ENCODE measurements at regions not wholly inside any gene's neighbourhood (a gene's known extent, or its start where the extent isn't known, plus 50 kb on each side); places are given as distances from the start of the nearest gene placed in this dataset.
A peak's percentile ranks its signal among the peaks of the same experiment; 100 is the strongest.

DNA sequence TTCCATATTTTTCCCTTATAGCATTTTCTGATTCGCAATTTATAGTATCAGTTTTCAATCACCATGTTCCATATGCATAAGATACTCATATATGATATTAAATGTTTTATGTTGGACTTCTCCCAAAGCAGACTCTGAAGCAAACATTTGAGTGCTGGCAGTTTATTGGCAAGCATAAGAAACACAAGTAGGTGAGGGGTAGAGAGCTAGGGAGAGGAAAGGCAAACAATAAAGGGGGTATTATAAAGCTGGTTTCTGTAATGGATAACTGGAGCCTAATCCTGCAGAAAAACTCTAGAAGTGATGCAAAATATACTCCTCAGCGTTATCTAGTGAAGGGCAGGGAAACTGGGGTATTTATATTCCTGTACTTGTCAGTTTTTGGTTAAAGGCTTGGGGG, 491.5 kb upstream of the TGFBR2 start:
- no peak for DNase-seq (ENCODE audit: low read depth)

DNA sequence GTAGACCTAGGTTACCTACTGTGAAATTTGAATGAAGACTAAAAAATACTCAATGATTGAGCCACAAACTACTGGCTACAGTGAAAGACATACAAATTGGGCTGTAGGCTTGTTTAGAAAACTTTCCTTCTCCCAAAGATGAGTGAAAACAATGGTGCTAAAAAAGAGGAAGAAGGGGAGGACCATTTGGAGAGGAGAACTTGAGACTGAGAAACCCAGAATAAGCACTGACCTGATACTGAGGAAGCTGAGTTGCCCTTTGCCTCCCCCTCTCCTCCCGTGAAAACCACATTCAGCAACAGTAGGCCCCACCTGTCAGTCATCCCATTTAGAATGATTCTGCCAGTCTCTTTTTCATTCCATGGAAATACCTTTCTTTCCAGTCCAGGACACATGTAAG, 484.0 kb upstream of the TGFBR2 start:
- DNase-seq (ENCODE audit: low read depth): no peak

DNA sequence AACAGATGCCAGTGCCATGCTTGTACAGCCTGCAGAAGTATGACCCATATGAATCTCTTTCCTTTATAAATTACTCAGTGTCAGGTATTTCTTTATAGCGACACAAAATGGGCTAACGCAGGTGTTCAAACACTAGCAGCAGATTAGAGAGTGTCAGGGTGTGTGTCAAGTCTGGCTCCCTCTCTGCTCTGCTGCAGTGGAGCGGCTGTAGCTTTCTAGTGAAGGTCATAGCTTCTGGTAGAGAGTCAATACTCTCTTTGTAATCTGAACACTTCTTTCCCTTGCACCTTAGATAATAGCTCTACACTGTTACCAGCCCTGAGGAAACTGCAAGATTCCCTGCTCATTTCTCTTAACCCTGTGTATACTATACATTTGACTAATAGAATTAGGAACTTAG, 483.2 kb upstream of the TGFBR2 start:
- no peak for DNase-seq (ENCODE audit: low read depth)

DNA sequence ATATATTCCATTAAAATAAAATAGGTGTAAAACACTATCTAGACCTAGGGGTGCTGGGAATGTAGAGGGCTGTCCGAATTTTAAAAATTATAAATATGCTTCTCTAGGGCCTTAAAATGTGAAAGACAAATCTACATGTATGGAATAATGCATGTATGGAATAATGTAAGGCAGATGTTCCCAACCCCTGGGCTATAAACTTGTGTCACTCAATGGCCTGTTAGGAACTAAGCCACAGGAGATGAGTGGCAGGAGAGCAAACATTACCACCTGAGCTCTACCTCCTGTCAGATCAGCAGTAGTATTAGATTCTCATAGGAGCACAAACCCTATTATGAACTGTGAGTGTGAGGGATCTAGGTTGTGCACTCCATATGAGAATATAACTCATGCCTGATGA, 482.6 kb upstream of the TGFBR2 start:
- no peak for DNase-seq (ENCODE audit: low read depth)

DNA sequence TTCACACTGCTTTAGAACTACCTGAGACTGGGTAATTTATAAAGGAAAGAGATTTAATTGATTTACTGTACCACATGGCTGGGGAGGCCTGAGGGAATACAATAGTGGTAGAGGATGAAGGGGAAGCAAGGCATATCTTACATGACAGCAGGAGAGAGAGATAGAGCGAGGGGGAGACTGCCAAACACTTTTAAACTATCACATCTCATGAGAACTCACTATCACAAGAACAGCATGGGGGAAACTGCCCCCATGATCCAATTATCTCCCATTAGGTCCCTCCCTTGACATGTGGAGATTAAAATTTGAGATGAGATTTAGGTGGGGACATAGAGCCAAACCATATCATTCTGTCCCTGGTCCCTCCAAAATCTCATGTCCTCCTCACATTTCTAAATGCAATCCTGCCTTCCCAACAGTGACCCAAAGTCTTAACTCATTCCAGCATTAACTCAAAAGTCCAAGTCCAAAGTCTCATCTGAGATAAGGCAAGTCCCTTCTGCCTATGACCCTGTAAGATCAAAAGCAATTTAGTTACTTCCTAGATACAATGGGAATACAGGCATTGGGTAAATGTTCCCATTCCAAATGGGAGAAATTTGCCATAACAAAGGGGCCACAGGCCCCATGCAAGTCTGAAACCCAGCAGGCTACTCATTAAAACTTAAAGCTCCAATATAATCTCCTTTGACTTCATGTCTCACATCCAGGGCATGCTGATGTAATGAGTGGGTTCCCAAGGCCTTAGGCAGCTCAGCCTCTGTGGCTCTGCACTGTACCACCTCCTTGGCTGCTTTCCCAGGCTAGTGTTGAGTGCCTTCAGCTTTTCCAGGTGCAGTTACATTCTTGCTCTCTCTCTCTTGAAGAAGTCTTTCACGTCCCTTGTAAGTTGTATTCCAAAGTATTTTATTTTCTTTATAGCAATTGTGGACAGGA, 481.7 kb upstream of the TGFBR2 start:
- DNase-seq (ENCODE audit: low read depth): peak; percentile 46

DNA sequence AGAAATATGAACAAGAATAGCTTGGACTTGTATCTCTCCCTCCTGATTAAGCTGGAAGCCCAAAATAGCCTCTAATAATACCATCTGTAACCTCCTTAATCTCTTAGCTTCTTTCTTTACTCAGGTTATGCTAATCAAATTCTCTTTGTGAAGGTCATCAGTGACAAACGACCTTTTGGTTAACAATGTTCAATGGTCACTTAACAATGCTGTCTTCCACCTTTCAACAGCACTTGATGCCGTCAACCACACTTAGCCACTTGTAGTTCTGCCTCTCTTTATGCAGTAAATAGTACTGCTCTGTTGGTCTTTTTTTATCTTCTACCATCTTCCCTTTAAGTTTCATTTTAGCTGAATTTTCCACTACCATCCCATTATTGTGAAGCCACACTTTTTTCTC, 476.6 kb upstream of the TGFBR2 start:
- no peak for DNase-seq (ENCODE audit: low read depth)

DNA sequence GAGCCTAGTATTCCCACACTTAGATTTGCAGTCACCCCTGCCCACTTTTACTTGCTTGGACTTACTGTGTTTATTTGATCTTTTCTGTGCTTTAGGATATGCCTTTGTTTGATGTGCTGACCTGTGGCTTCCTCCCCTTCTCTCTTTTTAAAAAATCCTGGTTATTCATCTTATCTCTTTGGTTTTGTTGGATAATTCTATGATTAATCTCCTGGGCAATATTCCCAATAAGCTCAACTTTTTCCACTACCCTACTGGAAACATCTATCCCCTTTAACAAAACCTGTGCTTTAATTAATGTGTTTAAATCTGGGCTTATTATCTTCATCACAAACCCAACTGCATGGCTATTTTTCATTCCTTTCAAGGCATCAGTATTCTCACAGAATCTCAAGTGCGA, 476.0 kb upstream of the TGFBR2 start:
- no peak for DNase-seq (ENCODE audit: low read depth)

DNA sequence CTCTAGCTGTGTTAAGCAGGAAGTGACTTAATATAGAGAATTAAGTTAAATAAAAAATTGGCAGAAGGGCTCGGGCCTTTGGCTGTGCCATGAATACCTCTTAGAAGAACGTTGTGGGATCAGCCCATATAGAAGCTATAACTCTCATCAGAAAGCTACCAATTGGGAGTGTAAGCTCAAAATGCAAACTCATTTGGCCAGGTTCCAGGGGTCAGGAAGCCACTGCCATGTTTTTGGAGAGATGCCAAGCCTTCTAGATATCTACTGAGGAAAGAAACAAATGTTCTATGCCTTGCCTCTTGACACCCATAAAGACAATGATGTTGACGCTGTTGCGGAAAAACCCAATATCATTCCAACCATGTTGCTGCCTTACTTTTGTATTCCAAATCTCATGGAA, 475.2 kb upstream of the TGFBR2 start:
- DNase-seq (ENCODE audit: low read depth): no peak

DNA sequence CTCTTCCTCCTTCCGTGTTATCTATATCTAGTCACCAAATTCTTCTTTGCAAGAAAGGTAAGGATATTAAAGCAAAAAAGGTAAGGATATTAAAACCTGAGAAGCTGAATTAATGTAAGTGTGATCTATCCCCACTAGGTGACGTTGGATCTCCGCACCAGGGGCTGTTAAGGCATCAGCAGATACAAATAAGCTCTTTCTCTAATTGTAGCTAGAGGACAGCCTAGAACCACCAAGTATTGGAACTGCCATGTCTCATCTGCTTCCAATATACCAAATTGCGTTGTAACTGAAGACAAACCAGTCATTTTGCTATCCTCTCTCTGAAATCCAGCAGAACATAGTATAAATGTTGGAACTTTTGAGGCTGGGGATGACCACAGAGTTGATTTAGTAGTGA, 471.2 kb upstream of the TGFBR2 start:
- no peak for DNase-seq (ENCODE audit: low read depth)

DNA sequence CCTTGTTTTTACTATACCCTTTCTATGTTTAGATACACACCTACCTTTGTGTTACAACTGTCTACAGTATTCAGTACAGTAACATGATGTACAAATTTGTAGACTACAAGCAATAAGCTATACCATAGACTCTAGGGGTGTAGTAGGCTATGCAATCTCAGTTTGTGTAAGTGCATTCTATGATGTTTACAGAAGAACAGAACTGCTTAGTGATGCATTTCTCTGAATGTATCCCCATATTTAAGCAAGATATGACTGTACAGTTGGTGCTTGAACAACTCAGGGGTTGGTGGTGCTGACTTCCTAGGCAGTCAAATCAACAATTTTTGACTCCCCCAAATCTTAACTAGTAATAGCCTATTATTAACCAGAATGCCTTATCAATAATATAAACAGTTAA, 467.1 kb upstream of the TGFBR2 start:
- DNase-seq (ENCODE audit: low read depth): no peak

DNA sequence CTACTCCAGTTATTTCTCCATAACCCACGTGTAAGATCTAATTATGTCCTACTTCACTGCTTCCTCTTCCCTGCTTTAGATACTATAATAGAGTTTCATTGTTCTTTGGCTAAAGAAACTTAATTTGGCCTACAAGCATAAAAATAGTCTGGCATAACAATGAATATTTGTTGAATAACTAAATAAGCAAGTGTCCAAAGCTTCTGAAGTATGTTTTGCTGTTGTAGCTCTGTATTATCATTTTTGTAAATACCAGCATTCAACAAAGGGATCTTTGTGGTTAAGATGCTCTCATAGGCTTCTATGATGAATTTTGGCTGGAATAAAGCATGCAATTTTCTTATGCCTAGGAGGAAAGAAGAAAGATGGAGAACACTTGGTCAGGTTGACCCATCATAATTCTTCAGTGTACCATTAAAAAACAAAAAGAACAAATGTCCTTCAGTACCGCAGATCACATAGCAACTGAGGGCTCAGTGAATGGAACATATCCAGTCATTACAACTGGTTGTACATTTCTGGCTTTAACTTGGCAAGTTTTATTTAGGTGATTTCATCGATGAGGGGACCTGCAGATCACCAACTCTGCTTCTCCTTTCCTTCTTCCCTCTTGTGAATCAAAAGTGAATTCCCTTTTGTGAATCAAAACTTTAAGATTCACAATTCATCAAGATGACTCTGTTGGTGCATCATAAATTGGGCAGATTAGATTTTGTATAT, 465.9 kb upstream of the TGFBR2 start:
- DNase-seq (ENCODE audit: low read depth): no peak

DNA sequence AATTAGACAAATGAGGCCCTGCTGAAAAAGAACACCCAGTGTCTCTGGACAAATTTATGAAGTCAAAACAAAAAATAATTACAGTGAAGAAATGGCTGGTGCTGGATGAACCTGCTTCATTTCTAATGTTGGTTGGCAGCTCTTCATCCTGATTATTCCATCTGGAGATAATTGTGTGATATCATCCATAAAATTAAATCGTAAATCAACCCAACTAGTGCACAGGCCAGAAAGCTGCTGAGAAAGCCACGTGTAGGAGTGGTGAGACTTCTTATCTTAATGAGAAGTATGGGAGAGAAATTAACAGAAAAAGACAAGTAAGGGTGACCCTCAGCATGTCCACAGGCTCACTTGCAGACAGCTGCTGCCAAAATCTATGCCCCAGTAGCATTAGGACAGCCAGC, 465.2 kb upstream of the TGFBR2 start:
- DNase-seq (ENCODE audit: low read depth): no peak

DNA sequence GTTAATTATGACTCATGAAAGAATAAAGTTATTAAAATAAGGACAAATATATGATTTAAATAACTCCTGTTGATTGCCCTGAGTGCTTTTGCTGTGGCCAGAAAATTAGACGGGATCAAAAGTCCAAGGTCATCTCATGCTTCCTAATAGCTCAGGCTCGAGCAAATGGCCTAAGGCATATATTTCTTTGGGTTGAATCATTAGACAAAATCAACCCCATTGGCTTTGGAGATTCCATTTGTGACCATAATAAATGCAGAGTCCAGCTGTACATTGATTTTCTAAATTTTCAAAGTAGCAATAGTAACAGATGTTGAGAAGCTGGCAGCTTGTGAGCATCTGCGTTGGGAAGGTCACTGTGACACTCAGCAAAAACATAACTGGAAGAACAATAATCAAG, 464.5 kb upstream of the TGFBR2 start:
- DNase-seq (ENCODE audit: low read depth): peak; percentile 15

DNA sequence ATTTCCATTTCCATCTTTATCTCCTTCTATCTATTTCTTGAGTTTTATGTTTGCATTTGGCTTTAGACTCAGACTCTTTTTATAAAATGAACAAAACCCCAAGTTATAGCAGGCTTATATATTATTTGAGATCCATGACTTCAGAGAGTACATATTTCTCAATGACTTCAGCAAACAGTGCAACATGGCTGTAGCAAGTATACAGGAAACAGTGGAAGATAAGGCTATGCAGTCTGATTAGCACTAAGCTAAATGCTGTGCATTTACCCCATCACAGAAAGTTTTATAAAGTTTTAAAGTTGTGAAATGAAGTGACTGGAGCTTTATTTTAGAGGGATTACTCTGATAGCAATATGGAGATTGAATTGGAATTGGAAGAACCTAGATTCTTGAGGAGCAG, 463.5 kb upstream of the TGFBR2 start:
- no peak for DNase-seq (ENCODE audit: low read depth)

DNA sequence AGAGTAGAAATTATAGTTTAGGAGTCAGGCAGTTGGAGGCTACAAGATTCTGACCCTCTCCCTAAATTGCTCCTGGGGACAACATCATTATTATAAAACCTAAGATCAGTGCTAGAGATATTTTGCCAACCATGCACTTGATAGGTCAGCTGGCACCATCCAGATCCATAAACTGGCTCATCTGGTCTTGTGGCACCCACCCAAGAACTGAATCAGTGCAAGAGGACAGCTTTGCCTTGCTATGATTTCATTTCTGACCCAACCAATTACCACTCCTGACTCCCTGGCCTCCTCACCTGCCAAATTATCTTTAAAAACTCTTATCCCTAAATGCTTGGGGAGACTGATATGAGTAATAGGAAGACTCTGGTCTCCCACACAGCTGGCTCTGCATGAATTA, 461.1 kb upstream of the TGFBR2 start:
- no peak for DNase-seq (ENCODE audit: low read depth)

DNA sequence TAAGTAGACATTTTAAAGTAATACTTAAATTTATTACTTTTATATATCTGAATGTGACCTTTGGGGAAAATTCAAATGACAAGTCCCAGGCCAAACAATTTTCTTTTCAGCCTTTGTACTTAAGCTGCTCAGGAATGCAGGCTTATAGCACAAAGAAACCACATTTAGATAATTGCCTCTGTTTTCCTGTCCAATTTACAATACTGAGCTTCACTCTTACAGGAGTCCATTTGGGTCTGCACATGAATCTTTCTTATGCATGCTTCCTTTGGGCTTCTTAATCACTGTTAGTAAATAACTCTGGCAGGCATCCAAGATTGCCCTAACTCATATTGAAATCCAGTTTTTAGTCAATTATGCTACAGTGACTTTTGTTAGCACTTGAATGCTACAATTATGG, 459.4 kb upstream of the TGFBR2 start:
- DNase-seq (ENCODE audit: low read depth): peak; percentile 10

DNA sequence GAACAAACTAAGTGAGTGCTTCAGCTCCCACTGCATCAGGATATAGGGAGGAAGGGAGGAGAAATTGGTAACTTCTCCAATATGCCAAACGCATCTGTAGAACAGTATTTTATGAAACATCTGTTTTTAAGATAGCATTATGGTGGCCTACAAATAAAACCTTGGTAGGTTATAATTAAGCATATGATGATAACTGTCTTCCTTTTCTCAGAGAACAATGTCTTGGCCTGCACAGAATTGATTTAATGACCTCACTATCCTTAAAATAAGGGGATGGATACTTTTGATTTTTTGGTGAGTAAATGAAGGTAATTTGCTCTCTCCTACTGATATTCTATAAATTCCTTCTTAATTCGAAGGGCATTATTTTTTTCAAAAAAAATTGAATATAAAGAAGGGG, 451.5 kb upstream of the TGFBR2 start:
- DNase-seq (ENCODE audit: low read depth): no peak

DNA sequence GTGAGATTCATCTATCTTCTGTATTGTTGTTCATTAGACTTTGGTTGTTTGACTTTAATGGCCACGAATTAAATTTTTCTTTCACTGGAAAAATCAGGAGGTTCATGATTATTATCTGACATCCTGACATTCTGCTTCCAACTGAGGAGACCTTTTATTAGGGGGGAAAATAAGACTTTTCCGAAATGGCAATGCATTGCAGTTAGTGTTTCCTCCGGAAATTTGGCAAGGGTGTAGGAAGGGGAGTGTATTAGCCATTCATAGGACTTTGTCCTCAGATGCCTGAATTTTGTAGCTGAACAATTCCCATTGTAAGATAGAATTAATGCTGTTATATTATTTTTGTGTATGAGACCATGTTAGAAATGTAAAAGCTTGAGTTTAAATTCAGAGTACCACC, 450.6 kb upstream of the TGFBR2 start:
- no peak for DNase-seq (ENCODE audit: low read depth)

DNA sequence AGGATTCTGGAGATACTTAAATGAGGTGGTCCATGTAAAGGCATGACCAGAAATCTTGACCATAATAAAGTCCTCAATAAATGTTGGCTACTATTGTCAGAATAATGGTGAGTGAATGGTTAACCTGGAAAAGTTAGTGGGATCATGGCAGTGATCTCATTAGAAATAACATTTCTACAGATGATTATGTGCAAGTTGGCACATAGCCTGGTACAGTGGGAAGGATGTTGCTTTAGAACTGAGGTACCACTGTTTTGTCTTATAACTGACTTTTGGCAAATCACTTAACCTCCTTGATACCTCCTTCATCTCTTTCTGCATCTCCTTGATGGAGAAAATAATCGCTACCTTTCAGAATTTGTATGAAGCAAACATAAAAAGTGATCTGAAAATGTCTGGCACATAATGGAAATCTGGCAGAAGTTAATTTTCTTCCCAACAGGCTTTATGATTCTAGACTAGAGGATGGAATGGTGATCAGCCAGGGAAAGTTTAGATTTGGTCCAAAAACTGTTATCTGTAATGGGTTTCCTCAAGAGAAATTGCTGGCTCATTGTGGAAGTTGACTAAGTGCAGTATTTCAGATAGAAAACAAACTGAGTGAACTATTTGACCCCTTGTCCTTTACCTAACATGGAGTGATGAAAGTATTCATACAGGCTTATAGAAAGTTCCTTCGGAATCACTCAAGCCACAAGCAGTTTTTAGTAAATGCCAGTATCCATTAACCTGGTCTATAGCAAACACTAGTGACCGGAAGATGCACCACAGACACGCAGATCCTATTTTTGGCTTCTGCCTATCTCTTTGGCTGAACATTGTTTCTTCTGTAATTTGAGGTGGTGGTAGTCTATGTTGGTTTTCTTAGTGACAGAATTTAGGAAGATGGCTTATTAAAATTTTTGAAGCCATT, 449.6 kb upstream of the TGFBR2 start:
- peak; percentile 21 for DNase-seq (ENCODE audit: low read depth)

DNA sequence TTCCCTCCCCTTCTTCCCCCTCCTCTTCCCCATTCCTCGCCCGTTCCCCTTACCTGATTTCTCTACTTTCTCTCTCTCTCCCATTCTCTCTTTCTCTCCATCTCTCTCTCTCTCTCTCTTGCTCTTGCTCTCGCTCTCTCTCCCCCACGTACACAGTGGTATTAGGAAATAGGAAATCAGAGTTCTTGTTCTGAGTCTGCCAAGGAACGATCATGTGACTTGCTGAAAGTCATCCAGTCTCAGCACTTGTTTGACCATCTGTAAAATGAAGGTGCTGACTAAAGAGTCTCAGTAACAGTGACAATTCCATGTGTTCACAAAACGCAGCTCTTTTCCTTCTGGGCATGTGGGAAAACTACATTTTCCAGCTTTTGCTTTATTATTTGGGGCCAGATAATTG, 445.0 kb upstream of the TGFBR2 start:
- DNase-seq (ENCODE audit: low read depth): peak; percentile 40

DNA sequence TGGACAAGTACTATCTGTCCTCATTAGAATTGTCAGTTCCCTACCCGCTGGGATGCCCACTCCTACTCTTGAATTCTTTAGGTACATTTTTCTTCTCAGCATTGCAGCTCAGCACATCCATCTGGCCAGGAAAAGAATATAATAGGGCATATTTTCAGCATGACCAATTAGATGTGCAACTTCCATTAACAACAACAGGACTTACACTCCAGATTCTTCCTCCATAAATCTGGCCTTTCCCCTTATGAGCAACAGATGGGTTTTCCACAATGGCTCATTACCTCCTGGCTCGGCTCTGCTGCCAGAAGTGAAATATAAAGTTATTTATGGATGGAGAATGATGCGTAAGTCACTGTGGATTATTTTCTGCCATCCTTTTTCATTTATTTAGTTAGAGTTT, 443.8 kb upstream of the TGFBR2 start:
- DNase-seq (ENCODE audit: low read depth): peak; percentile 97

DNA sequence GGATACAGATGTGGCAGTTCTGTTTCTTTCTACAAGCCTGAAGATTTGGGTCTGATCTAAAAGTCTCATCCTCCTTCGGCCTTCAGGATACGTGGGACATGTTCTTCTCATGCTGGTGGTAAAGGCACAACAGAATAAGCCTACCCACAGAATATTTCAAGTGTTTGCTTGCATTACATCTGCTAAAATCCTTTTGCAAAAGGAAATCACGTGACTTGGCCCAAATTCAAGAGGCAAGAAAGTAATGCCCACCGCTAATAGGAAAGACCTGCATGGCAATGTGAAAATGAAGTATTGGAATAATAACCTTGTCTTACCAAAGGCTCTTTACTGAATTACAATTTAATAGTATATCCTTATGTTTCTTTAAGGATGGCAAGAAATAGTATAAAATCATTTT, 439.9 kb upstream of the TGFBR2 start:
- DNase-seq (ENCODE audit: low read depth): no peak
